RWPE1 (cell line): ENCODE measurements at regions not wholly inside any gene's neighbourhood (a gene's known extent, or its start where the extent isn't known, plus 50 kb on each side); places are given as distances from the start of the nearest gene placed in this dataset.

ENCODE experiments used
- CTCF ChIA-PET: fragments of 350-600 bp; sonication (Branson Sonifier 250); formaldehyde crosslinking; extraction: SDS; loops from one replicate; lab custom pipeline; 2021; lab: Yijun Ruan, JAX
- POLR2A ChIA-PET: fragments of 400-600 bp; formaldehyde crosslinking; extraction: SDS; loops from one replicate; lab custom pipeline; 2020; ENCODE audit warnings: antibody characterized with exemption; ENCODE audit not compliant: low non-redundant PET; lab: Yijun Ruan, JAX
- DNase-seq: peaks from one replicate; pipeline ENCODE4 v3.0.0; 2012; ENCODE audit warnings: low spot score
- H3K27ac ChIP-seq: fragments of 450-650 bp; 2 replicates; pipeline ENCODE4 v1.5.1; 2017
- TF ChIP-seq, protein P1 (sequence below): fragments of 450-650 bp; conservative IDR thresholded peaks from 2 replicates; pipeline ENCODE4 v1.5.1; 2017; ENCODE audit warnings: low read depth, mild to moderate bottlenecking

- TF ChIP-seq, protein P1, sequence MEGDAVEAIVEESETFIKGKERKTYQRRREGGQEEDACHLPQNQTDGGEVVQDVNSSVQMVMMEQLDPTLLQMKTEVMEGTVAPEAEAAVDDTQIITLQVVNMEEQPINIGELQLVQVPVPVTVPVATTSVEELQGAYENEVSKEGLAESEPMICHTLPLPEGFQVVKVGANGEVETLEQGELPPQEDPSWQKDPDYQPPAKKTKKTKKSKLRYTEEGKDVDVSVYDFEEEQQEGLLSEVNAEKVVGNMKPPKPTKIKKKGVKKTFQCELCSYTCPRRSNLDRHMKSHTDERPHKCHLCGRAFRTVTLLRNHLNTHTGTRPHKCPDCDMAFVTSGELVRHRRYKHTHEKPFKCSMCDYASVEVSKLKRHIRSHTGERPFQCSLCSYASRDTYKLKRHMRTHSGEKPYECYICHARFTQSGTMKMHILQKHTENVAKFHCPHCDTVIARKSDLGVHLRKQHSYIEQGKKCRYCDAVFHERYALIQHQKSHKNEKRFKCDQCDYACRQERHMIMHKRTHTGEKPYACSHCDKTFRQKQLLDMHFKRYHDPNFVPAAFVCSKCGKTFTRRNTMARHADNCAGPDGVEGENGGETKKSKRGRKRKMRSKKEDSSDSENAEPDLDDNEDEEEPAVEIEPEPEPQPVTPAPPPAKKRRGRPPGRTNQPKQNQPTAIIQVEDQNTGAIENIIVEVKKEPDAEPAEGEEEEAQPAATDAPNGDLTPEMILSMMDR = no peak
- no peak overlapping the region for H3K27ac ChIP-seq
- ChIA-PET CTCF (interaction anchor here (0.6 kb wide), 1 partner anchor 925 kb away, joined by 5 read pairs; no protein-coding TSS in a partner anchor), POLR2A (no interaction called here)
- no peak for DNase-seq
These were observed 124.8 kb upstream of the FAM3C start for GRCh38 chr7:121520911-121521310.

GRCh38 chr7:121519548-121520521, 123.7 kb upstream of the FAM3C start:
- DNase-seq = no peak
- H3K27ac ChIP-seq = no peak overlapping the region
- CTCF ChIA-PET = interaction anchor here (0.6 kb wide), 3 partner anchors 134 to 924 kb away, joined by 3 to 5 read pairs (median 5); no protein-coding TSS in a partner anchor
- POLR2A ChIA-PET = no interaction called here
- TF ChIP-seq, protein P1 = no peak

DNA sequence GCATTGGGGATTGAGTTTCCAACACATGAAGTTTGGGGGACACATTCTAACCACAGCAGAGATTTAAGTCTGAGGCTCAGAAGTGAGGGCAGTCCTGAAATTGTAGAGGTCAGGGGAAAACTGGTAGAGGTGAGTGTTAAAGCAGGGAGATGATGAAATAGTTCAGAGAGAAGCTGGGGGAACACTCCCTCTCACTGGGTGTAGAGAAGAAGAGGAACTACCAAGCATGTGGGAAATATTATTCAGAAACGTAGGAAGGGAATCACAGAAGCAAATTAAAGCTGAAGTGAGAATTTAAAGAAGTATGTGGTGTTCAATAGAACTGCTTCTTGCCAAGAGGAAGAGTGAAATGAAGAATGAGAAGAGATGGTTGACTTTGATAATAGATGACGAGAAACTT, 121.5 kb upstream of the FAM3C start:
- DNase-seq = no peak
- POLR2A ChIA-PET = no interaction called here
- TF ChIP-seq, protein P1 = no peak
- CTCF ChIA-PET = no interaction called here
- H3K27ac ChIP-seq = no peak overlapping the region

GRCh38 chr7:121516821-121517220, 120.7 kb upstream of the FAM3C start:
- ChIA-PET CTCF (interaction anchor here (0.6 kb wide), 1 partner anchor 36 kb away, joined by 3 read pairs; no protein-coding TSS in a partner anchor), POLR2A (no interaction called here)
- H3K27ac ChIP-seq = no peak overlapping the region
- TF ChIP-seq, protein P1 = no peak
- no peak for DNase-seq

GRCh38 chr7:121515630-121516401, 119.7 kb upstream of the FAM3C start:
- POLR2A ChIA-PET = no interaction called here

More at GRCh38 chr7:121515630-121516401, 119.7 kb upstream of the FAM3C start:
- DNase-seq = no peak
- TF ChIP-seq, protein P1 = no peak
- no peak overlapping the region for H3K27ac ChIP-seq
- CTCF ChIA-PET = interaction anchor here (0.6 kb wide), 1 partner anchor 35 kb away, joined by 3 read pairs; no protein-coding TSS in a partner anchor
